ENCODE measurements at regions not wholly inside any gene's neighbourhood (a gene's known extent, or its start where the extent isn't known, plus 50 kb on each side); places are given as distances from the start of the nearest gene placed in this dataset.
"Not testable (repeated sequence)": the region's sequence is repeated elsewhere in the genome, so short reads cannot be mapped to it uniquely, and the experiment has no call there.

GRCh38 chr2:59184276-59185020 lies 943.3 kb upstream of the FANCL start:
- no peak for DNase-seq (ENCODE audit: low read depth in 2 of 2)

- no peak for DNase-seq (ENCODE audit: low read depth in 2 of 2)
Observed at GRCh38 chr2:59183070-59183469, 941.9 kb upstream of the FANCL start.

- no peak for DNase-seq (ENCODE audit: low read depth in 2 of 2)
Observed at GRCh38 chr2:59182249-59182648, 941.1 kb upstream of the FANCL start.

GRCh38 chr2:59181347-59181746 lies 940.2 kb upstream of the FANCL start:
- DNase-seq (ENCODE audit: low read depth in 2 of 2): no peak

GRCh38 chr2:59180621-59181020 lies 939.5 kb upstream of the FANCL start:
- no peak for DNase-seq (ENCODE audit: low read depth in 2 of 2)

GRCh38 chr2:59180111-59180510 lies 939.0 kb upstream of the FANCL start:
- DNase-seq (ENCODE audit: low read depth in 2 of 2): no peak

GRCh38 chr2:59177748-59178147 lies 936.6 kb upstream of the FANCL start:
- DNase-seq (ENCODE audit: low read depth in 2 of 2): no peak

- no peak for DNase-seq (ENCODE audit: low read depth in 2 of 2)
Observed at GRCh38 chr2:59176737-59177136, 935.6 kb upstream of the FANCL start.

- DNase-seq (ENCODE audit: low read depth in 2 of 2): no peak
Observed at GRCh38 chr2:59174536-59175243, 933.6 kb upstream of the FANCL start.

GRCh38 chr2:59173325-59173724 lies 932.2 kb upstream of the FANCL start:
- DNase-seq (ENCODE audit: low read depth in 2 of 2): no peak

- DNase-seq (ENCODE audit: low read depth in 2 of 2): no peak
Observed at GRCh38 chr2:59171019-59171418, 929.9 kb upstream of the FANCL start.

- DNase-seq (ENCODE audit: low read depth in 2 of 2): no peak
Observed at GRCh38 chr2:59168766-59169165, 927.6 kb upstream of the FANCL start.

- DNase-seq (ENCODE audit: low read depth in 2 of 2): no peak
Observed at GRCh38 chr2:59167514-59167913, 926.4 kb upstream of the FANCL start.

- DNase-seq (ENCODE audit: low read depth in 2 of 2): not testable (repeated sequence)
Observed at GRCh38 chr2:59157908-59158307, 916.8 kb upstream of the FANCL start.

GRCh38 chr2:59151805-59152204 lies 910.7 kb upstream of the FANCL start:
- DNase-seq (ENCODE audit: low read depth in 2 of 2): no peak

- no peak for DNase-seq (ENCODE audit: low read depth in 2 of 2)
Observed at GRCh38 chr2:59150217-59150849, 909.2 kb upstream of the FANCL start.

- DNase-seq (ENCODE audit: low read depth in 2 of 2): no peak
Observed at GRCh38 chr2:59149271-59149670, 908.1 kb upstream of the FANCL start.

- DNase-seq (ENCODE audit: low read depth in 2 of 2): no peak
Observed at GRCh38 chr2:59112258-59112657, 871.1 kb upstream of the FANCL start.

GRCh38 chr2:59096973-59097372 lies 855.8 kb upstream of the FANCL start:
- no peak for DNase-seq (ENCODE audit: low read depth in 2 of 2)

- DNase-seq (ENCODE audit: low read depth in 2 of 2): no peak
Observed at GRCh38 chr2:59093571-59093970, 852.4 kb upstream of the FANCL start.

GRCh38 chr2:59084326-59084725 lies 843.2 kb upstream of the FANCL start:
- no peak for DNase-seq (ENCODE audit: low read depth in 2 of 2)

- DNase-seq (ENCODE audit: low read depth in 2 of 2): no peak
Observed at GRCh38 chr2:59083075-59083828, 842.1 kb upstream of the FANCL start.
